ENCODE measurements at regions not wholly inside any gene's neighbourhood (a gene's known extent, or its start where the extent isn't known, plus 50 kb on each side); places are given as distances from the start of the nearest gene placed in this dataset.

- no CpG with 5 or more reads among the region's 20 CpGs for WGBS (ENCODE audit: insufficient coverage, low lambda C conversion rate)
- DNase-seq, result no peak
- no peaks in the 10 kb centered on the region for H3K27me3 ChIP-seq (ENCODE audit: control insufficient read depth, insufficient read depth, low read length)
- peaks cover 22% of the 10 kb centered on the region for H3K4me1 ChIP-seq (ENCODE audit: control insufficient read depth, insufficient read depth, low read length)
- H3K27ac ChIP-seq (ENCODE audit: low read length), result peak overlapping the region; percentile 29
- no peak overlapping the region for H3K4me3 ChIP-seq (ENCODE audit: low read length)
- H3K9me3 ChIP-seq (ENCODE audit: control insufficient read depth, low read depth, low read length), result peaks cover 3% of the 10 kb centered on the region
- H3K36me3 ChIP-seq (ENCODE audit: control insufficient read depth, insufficient read depth, low read length), result no peaks in the 10 kb centered on the region
These were observed 232.7 kb downstream of the CTTN start for GRCh38 chr11:70630816-70631623.

- peak overlapping the region; percentile 29 for H3K27ac ChIP-seq (ENCODE audit: low read length)
- H3K4me1 ChIP-seq (ENCODE audit: control insufficient read depth, insufficient read depth, low read length), result peaks cover 22% of the 10 kb centered on the region
- H3K4me3 ChIP-seq (ENCODE audit: low read length), result no peak overlapping the region
- no CpG with 5 or more reads among the region's 13 CpGs for WGBS (ENCODE audit: insufficient coverage, low lambda C conversion rate)
- H3K36me3 ChIP-seq (ENCODE audit: control insufficient read depth, insufficient read depth, low read length), result no peaks in the 10 kb centered on the region
- no peaks in the 10 kb centered on the region for H3K27me3 ChIP-seq (ENCODE audit: control insufficient read depth, insufficient read depth, low read length)
- H3K9me3 ChIP-seq (ENCODE audit: control insufficient read depth, low read depth, low read length), result peaks cover 3% of the 10 kb centered on the region
- no peak for DNase-seq
These were observed 233.3 kb downstream of the CTTN start for GRCh38 chr11:70631624-70632047.

- H3K36me3 ChIP-seq (ENCODE audit: control insufficient read depth, insufficient read depth, low read length), result no peaks in the 10 kb centered on the region
- H3K27ac ChIP-seq (ENCODE audit: low read length), result no peak overlapping the region
- no peak overlapping the region for H3K4me3 ChIP-seq (ENCODE audit: low read length)
- H3K27me3 ChIP-seq (ENCODE audit: control insufficient read depth, insufficient read depth, low read length), result no peaks in the 10 kb centered on the region
- no CpG with 5 or more reads among the region's 7 CpGs for WGBS (ENCODE audit: insufficient coverage, low lambda C conversion rate)
- H3K4me1 ChIP-seq (ENCODE audit: control insufficient read depth, insufficient read depth, low read length), result peaks cover 7% of the 10 kb centered on the region
- peaks cover 3% of the 10 kb centered on the region for H3K9me3 ChIP-seq (ENCODE audit: control insufficient read depth, low read depth, low read length)
- no peak for DNase-seq
These were observed 235.3 kb downstream of the CTTN start for GRCh38 chr11:70633610-70634009.

- no peak for DNase-seq
- Histone ChIP-seq H3K4me1 (ENCODE audit: control insufficient read depth, insufficient read depth, low read length) (no peaks in the 10 kb centered on the region), H3K9me3 (ENCODE audit: control insufficient read depth, low read depth, low read length) (no peaks in the 10 kb centered on the region), H3K4me3 (ENCODE audit: low read length) (no peak overlapping the region), H3K27me3 (ENCODE audit: control insufficient read depth, insufficient read depth, low read length) (no peaks in the 10 kb centered on the region), H3K27ac (ENCODE audit: low read length) (no peak overlapping the region), H3K36me3 (ENCODE audit: control insufficient read depth, insufficient read depth, low read length) (no peaks in the 10 kb centered on the region)
- 100% methylated on average over 2 of the region's 10 CpGs for WGBS (ENCODE audit: insufficient coverage, low lambda C conversion rate)
These were observed 238.3 kb downstream of the CTTN start for GRCh38 chr11:70636659-70637058.

GRCh38 chr11:70637186-70637800 is 239.0 kb downstream of the CTTN start:
- H3K4me3 ChIP-seq (ENCODE audit: low read length), result no peak overlapping the region
- DNase-seq, result no peak
- H3K27me3 ChIP-seq (ENCODE audit: control insufficient read depth, insufficient read depth, low read length), result no peaks in the 10 kb centered on the region
- no peaks in the 10 kb centered on the region for H3K36me3 ChIP-seq (ENCODE audit: control insufficient read depth, insufficient read depth, low read length)
- H3K9me3 ChIP-seq (ENCODE audit: control insufficient read depth, low read depth, low read length), result no peaks in the 10 kb centered on the region
- WGBS (ENCODE audit: insufficient coverage, low lambda C conversion rate), result no CpG with 5 or more reads among the region's 16 CpGs
- H3K4me1 ChIP-seq (ENCODE audit: control insufficient read depth, insufficient read depth, low read length), result no peaks in the 10 kb centered on the region
- no peak overlapping the region for H3K27ac ChIP-seq (ENCODE audit: low read length)

GRCh38 chr11:70637949-70638583 is 239.7 kb downstream of the CTTN start:
- Histone ChIP-seq H3K9me3 (ENCODE audit: control insufficient read depth, low read depth, low read length) (no peaks in the 10 kb centered on the region), H3K4me1 (ENCODE audit: control insufficient read depth, insufficient read depth, low read length) (no peaks in the 10 kb centered on the region), H3K4me3 (ENCODE audit: low read length) (no peak overlapping the region), H3K27ac (ENCODE audit: low read length) (no peak overlapping the region), H3K36me3 (ENCODE audit: control insufficient read depth, insufficient read depth, low read length) (no peaks in the 10 kb centered on the region), H3K27me3 (ENCODE audit: control insufficient read depth, insufficient read depth, low read length) (no peaks in the 10 kb centered on the region)
- no peak for DNase-seq
- no CpG with 5 or more reads among the region's 18 CpGs for WGBS (ENCODE audit: insufficient coverage, low lambda C conversion rate)

- H3K9me3 ChIP-seq (ENCODE audit: control insufficient read depth, low read depth, low read length), result no peaks in the 10 kb centered on the region
- no CpG with 5 or more reads among the region's 8 CpGs for WGBS (ENCODE audit: insufficient coverage, low lambda C conversion rate)
- H3K4me1 ChIP-seq (ENCODE audit: control insufficient read depth, insufficient read depth, low read length), result no peaks in the 10 kb centered on the region
- H3K4me3 ChIP-seq (ENCODE audit: low read length), result no peak overlapping the region
- no peaks in the 10 kb centered on the region for H3K36me3 ChIP-seq (ENCODE audit: control insufficient read depth, insufficient read depth, low read length)
- no peaks in the 10 kb centered on the region for H3K27me3 ChIP-seq (ENCODE audit: control insufficient read depth, insufficient read depth, low read length)
- no peak overlapping the region for H3K27ac ChIP-seq (ENCODE audit: low read length)
- DNase-seq, result no peak
These were observed 242.1 kb downstream of the CTTN start for GRCh38 chr11:70640408-70640807.

GRCh38 chr11:70641369-70641768 is 243.0 kb downstream of the CTTN start:
- peak in 1 of 2 donors; percentile 32 for DNase-seq
- H3K4me3 ChIP-seq (ENCODE audit: low read length), result no peak overlapping the region
- H3K4me1 ChIP-seq (ENCODE audit: control insufficient read depth, insufficient read depth, low read length), result no peaks in the 10 kb centered on the region
- no peaks in the 10 kb centered on the region for H3K9me3 ChIP-seq (ENCODE audit: control insufficient read depth, low read depth, low read length)
- H3K27ac ChIP-seq (ENCODE audit: low read length), result no peak overlapping the region
- no CpG with 5 or more reads among the region's 12 CpGs for WGBS (ENCODE audit: insufficient coverage, low lambda C conversion rate)
- no peaks in the 10 kb centered on the region for H3K27me3 ChIP-seq (ENCODE audit: control insufficient read depth, insufficient read depth, low read length)
- H3K36me3 ChIP-seq (ENCODE audit: control insufficient read depth, insufficient read depth, low read length), result no peaks in the 10 kb centered on the region

GRCh38 chr11:70642266-70642665 is 243.9 kb downstream of the CTTN start:
- no CpG with 5 or more reads among the region's 14 CpGs for WGBS (ENCODE audit: insufficient coverage, low lambda C conversion rate)
- Histone ChIP-seq H3K9me3 (ENCODE audit: control insufficient read depth, low read depth, low read length) (no peaks in the 10 kb centered on the region), H3K27me3 (ENCODE audit: control insufficient read depth, insufficient read depth, low read length) (no peaks in the 10 kb centered on the region), H3K27ac (ENCODE audit: low read length) (no peak overlapping the region), H3K4me1 (ENCODE audit: control insufficient read depth, insufficient read depth, low read length) (no peaks in the 10 kb centered on the region), H3K36me3 (ENCODE audit: control insufficient read depth, insufficient read depth, low read length) (no peaks in the 10 kb centered on the region), H3K4me3 (ENCODE audit: low read length) (no peak overlapping the region)
- DNase-seq, result no peak

GRCh38 chr11:70643642-70644041 is 245.3 kb downstream of the CTTN start:
- Histone ChIP-seq H3K27me3 (ENCODE audit: control insufficient read depth, insufficient read depth, low read length) (no peaks in the 10 kb centered on the region), H3K27ac (ENCODE audit: low read length) (no peak overlapping the region), H3K4me3 (ENCODE audit: low read length) (no peak overlapping the region), H3K9me3 (ENCODE audit: control insufficient read depth, low read depth, low read length) (no peaks in the 10 kb centered on the region), H3K36me3 (ENCODE audit: control insufficient read depth, insufficient read depth, low read length) (no peaks in the 10 kb centered on the region), H3K4me1 (ENCODE audit: control insufficient read depth, insufficient read depth, low read length) (no peaks in the 10 kb centered on the region)
- WGBS (ENCODE audit: insufficient coverage, low lambda C conversion rate), result 20% methylated on average over 1 of the region's 9 CpGs
- DNase-seq, result no peak
